ENCODE measurements at regions not wholly inside any gene's neighbourhood (a gene's known extent, or its start where the extent isn't known, plus 50 kb on each side); places are given as distances from the start of the nearest gene placed in this dataset.

GRCh38 chr9:3586066-3586465 is 60.3 kb upstream of the RFX3 start:
- TF ChIP-seq CTCF (IDR thresholded peaks at IDR 0.05 in 4 of 5, conservative IDR thresholded peaks at IDR 0.05 in 1 of 5) = no peak
- TF ChIP-seq POLR2A (IDR thresholded peaks at IDR 0.05) = no peak

All from gastrocnemius medialis (tissue), 4 donors.